GM06990 (cell line): ENCODE measurements at regions not wholly inside any gene's neighbourhood (a gene's known extent, or its start where the extent isn't known, plus 50 kb on each side); places are given as distances from the start of the nearest gene placed in this dataset.

ENCODE experiments used
- DNase-seq: peaks from one replicate; pipeline ENCODE4 v3.0.0-alpha.2; 2011; ENCODE audit not compliant: insufficient read length; ENCODE audit errors: extremely low read depth
- H3K27me3 ChIP-seq: replicated peaks from 2 replicates; pipeline ENCODE4 v1.6.0; 2011; ENCODE audit warnings: low read length; ENCODE audit not compliant: control insufficient read depth, insufficient read depth
- H3K36me3 ChIP-seq: 2 replicates; pipeline ENCODE4 v1.5.1; 2011; ENCODE audit warnings: low read length; ENCODE audit not compliant: control insufficient read depth, insufficient read depth
- H3K4me3 ChIP-seq: replicated peaks from 2 replicates; pipeline ENCODE4 v1.5.1; 2011; ENCODE audit warnings: low read depth, mild to moderate bottlenecking, control low read depth, low read length
- CTCF ChIP-seq: IDR thresholded peaks from 2 replicates; pipeline ENCODE4 v1.5.1; 2011; ENCODE audit warnings: low read length, control low read depth, mild to moderate bottlenecking, inconsistent platforms; ENCODE audit not compliant: insufficient read depth, poor library complexity, severe bottlenecking

- TF ChIP-seq CTCF, result no peak
- Histone ChIP-seq H3K27me3 (no peaks in the 10 kb centered on the region; the same call in none of the 2 replicates), H3K36me3 (no peaks in the 10 kb centered on the region), H3K4me3 (no peak overlapping the region)
- DNase-seq, result no peak
These were observed 510.3 kb upstream of the KLF4 start for GRCh38 chr9:107999890-108000289.

GRCh38 chr9:107999011-107999410 is 509.4 kb upstream of the KLF4 start:
- no peak overlapping the region for H3K4me3 ChIP-seq
- no peak for DNase-seq
- H3K27me3 ChIP-seq, result no peaks in the 10 kb centered on the region; the same call in none of the 2 replicates
- TF ChIP-seq CTCF, result no peak
- H3K36me3 ChIP-seq, result no peaks in the 10 kb centered on the region

GRCh38 chr9:107994648-107995047 is 505.1 kb upstream of the KLF4 start:
- H3K4me3 ChIP-seq, result no peak overlapping the region
- no peaks in the 10 kb centered on the region for H3K27me3 ChIP-seq
- TF ChIP-seq CTCF, result no peak
- H3K36me3 ChIP-seq, result no peaks in the 10 kb centered on the region
- no peak for DNase-seq

GRCh38 chr9:107992271-107992670 is 502.7 kb upstream of the KLF4 start:
- no peaks in the 10 kb centered on the region for H3K36me3 ChIP-seq
- no peak overlapping the region for H3K4me3 ChIP-seq
- DNase-seq, result no peak
- no peak for TF ChIP-seq CTCF
- H3K27me3 ChIP-seq, result 0 out of 2 replicates have a peak, but pooled peaks cover 1% of the 10 kb centered on the region

GRCh38 chr9:107991581-107991980 is 502.0 kb upstream of the KLF4 start:
- 0 out of 2 replicates have a peak, but pooled peaks cover 1% of the 10 kb centered on the region for H3K27me3 ChIP-seq
- TF ChIP-seq CTCF, result no peak
- no peaks in the 10 kb centered on the region for H3K36me3 ChIP-seq
- H3K4me3 ChIP-seq, result no peak overlapping the region
- DNase-seq, result no peak

- no peak for DNase-seq
These were observed 500.0 kb upstream of the KLF4 start for GRCh38 chr9:107989544-107989943.

More at GRCh38 chr9:107989544-107989943, 500.0 kb upstream of the KLF4 start:
- no peak for TF ChIP-seq CTCF
- no peaks in the 10 kb centered on the region for H3K36me3 ChIP-seq
- 0 out of 2 replicates have a peak, but pooled peaks cover 1% of the 10 kb centered on the region for H3K27me3 ChIP-seq
- H3K4me3 ChIP-seq, result no peak overlapping the region
